Hypothalamus (tissue), 51 donors: ENCODE measurements at regions not wholly inside any gene's neighbourhood (a gene's known extent, or its start where the extent isn't known, plus 50 kb on each side); places are given as distances from the start of the nearest gene placed in this dataset.

ENCODE experiments used
- DNase-seq, 51 donors: peaks; one replicate each; lab custom pipeline; 2025; lab: John Stamatoyannopoulos, UW

GRCh38 chr6:6906570-6907213 lies 201.1 kb upstream of the RREB1 start:
- DNase-seq: no peak

GRCh38 chr6:6907286-6907685 lies 200.5 kb upstream of the RREB1 start:
- DNase-seq: no peak

GRCh38 chr6:6908121-6908520 lies 199.6 kb upstream of the RREB1 start:
- DNase-seq: no peak

GRCh38 chr6:6909111-6909510 lies 198.7 kb upstream of the RREB1 start:
- DNase-seq: no peak

- DNase-seq: no peak
Observed at GRCh38 chr6:6910734-6911295, 196.9 kb upstream of the RREB1 start.

GRCh38 chr6:6911391-6911790 lies 196.4 kb upstream of the RREB1 start:
- DNase-seq: no peak

GRCh38 chr6:6912817-6913744 lies 194.7 kb upstream of the RREB1 start:
- DNase-seq: no peak

- DNase-seq: no peak
Observed at GRCh38 chr6:6915219-6915618, 192.5 kb upstream of the RREB1 start.

- peak in 15 of 51 donors; percentile 2 to 59 (median 13) for DNase-seq
Observed at GRCh38 chr6:6915813-6916547, 191.8 kb upstream of the RREB1 start.

- DNase-seq: no peak
Observed at GRCh38 chr6:6916598-6916997, 191.2 kb upstream of the RREB1 start.

GRCh38 chr6:6918216-6918983 lies 189.4 kb upstream of the RREB1 start:
- peak in 1 of 51 donors; percentile 46 for DNase-seq

- DNase-seq: no peak
Observed at GRCh38 chr6:6919173-6919572, 188.6 kb upstream of the RREB1 start.

- no peak for DNase-seq
Observed at GRCh38 chr6:6920114-6920986, 187.4 kb upstream of the RREB1 start.

GRCh38 chr6:6920987-6921313 lies 186.8 kb upstream of the RREB1 start:
- no peak for DNase-seq

- no peak for DNase-seq
Observed at GRCh38 chr6:6922166-6922565, 185.6 kb upstream of the RREB1 start.

- no peak for DNase-seq
Observed at GRCh38 chr6:6923605-6924004, 184.2 kb upstream of the RREB1 start.

- no peak for DNase-seq
Observed at GRCh38 chr6:6924708-6925107, 183.1 kb upstream of the RREB1 start.

- DNase-seq: no peak
Observed at GRCh38 chr6:6925391-6926164, 182.2 kb upstream of the RREB1 start.

GRCh38 chr6:6926856-6927255 lies 180.9 kb upstream of the RREB1 start:
- no peak for DNase-seq
